Epidermal melanocyte (primary cell): ENCODE measurements at regions not wholly inside any gene's neighbourhood (a gene's known extent, or its start where the extent isn't known, plus 50 kb on each side); places are given as distances from the start of the nearest gene placed in this dataset.

Experiments
- DNase-seq: peaks from one replicate; pipeline ENCODE4 v3.0.0; 2011; ENCODE audit warnings: low spot score; ENCODE audit not compliant: insufficient read length

GRCh38 chr12:14275111-14275510 is 90.4 kb upstream of the ATF7IP start:
- no peak for DNase-seq

DNA sequence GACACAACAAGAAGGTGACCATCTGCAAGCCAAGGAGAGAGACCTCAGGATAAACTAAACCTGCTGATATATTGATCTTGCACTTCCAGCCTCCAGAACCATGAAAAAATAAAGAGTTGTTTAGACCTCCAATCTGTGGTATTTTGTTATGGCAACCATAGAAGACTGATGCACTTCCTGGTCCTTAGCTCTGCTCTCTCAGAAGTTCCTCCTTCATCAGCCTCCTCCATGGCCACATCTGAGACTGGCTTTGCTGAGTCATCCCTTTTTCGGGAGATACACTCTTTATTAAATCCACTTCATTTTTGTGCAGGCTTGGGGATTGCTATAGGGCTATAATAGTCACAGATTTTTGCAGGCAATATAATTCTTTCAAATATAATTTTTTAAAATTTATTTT is 89.6 kb upstream of the ATF7IP start:
- no peak for DNase-seq

- no peak for DNase-seq
These were observed 87.1 kb upstream of the ATF7IP start for GRCh38 chr12:14278294-14278953.

DNA sequence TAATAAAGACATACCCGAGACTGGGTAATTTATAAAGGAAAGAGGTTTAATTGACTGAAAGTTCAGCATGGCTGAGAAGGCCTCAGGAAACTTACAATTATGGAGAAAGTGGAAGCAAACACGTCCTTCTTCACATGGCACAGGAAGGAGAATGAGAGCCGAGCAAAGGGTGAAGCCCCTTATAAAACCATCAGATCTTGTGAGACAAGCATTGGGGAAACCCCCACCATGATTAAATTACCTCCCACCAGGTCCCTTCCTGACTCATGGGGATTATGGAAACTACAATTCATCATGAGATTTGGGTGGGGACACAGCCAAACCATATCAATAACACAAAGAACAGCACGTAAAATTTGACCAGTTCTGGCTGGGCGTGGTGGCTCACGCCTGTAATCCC is 85.6 kb upstream of the ATF7IP start:
- DNase-seq: no peak

DNA sequence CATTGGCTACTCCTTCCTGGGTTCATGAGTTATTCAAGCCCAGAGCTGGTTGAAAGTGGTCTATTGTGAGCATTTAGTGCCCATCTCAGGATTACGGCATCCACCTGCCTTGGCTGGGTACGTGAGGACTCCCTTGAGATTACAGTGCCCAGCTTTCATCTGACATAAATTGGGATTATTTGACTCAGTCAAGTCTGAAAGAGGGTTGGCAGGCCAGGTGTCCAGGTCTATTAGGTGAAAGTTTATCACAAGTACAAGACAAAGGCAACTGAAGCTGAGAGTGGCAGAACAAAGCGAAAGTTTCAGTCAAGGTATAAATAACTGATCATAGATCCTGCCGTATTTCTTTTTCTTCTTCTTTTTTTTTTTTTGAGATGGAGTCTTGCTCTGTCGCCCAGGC is 84.6 kb upstream of the ATF7IP start:
- no peak for DNase-seq

GRCh38 chr12:14281539-14281938 is 83.9 kb upstream of the ATF7IP start:
- DNase-seq: no peak

DNA sequence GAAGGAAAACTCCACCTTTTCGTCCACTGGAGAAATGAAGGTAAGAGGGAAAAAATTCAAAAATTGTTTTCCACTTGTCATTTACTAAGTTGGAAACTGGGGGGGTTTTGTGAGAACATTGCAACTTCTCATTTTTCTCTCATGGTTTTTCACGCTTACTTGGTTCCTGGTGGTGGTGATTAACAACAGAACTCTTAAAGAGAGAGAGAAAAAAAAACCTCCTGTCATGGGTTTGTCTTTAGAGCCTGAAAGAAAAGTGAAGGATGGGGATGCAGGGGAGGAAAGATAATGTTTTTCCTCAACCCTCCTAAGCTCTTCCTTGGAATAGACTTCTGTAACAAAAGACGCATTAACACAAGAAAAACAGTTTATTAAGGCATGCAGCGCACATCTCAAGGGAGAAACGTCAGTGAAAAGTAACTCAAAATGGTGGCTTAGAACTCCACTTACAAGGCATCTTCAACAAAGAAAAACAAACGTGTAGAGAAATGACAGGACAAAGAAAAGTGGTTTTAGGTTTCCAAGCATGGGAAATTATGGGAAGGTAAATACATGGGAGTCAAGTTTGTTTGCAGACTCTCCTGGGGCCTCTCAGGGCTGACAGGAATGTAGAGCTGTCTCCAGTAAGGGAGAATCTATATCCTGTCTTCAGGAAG is 81.9 kb upstream of the ATF7IP start:
- no peak for DNase-seq

- DNase-seq: no peak
These were observed 81.2 kb upstream of the ATF7IP start for GRCh38 chr12:14284184-14284722.

DNA sequence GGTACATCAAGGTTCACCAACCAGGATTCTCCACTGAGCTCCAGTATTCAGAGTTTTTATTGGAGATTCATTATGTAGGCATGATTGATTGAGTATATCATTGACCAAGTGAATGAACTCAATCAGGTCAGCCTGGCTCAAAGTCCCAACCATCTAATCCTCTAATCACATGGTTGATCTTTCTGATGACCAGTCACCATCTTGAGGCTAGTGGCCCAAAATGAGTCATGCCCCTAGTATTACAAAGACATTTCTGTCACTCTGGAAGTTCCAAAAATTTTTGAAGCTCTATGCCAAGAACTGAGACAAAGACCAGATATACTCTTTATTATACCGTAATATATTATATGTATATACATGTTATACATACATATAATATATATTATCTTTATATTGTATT is 75.9 kb upstream of the ATF7IP start:
- no peak for DNase-seq

DNA sequence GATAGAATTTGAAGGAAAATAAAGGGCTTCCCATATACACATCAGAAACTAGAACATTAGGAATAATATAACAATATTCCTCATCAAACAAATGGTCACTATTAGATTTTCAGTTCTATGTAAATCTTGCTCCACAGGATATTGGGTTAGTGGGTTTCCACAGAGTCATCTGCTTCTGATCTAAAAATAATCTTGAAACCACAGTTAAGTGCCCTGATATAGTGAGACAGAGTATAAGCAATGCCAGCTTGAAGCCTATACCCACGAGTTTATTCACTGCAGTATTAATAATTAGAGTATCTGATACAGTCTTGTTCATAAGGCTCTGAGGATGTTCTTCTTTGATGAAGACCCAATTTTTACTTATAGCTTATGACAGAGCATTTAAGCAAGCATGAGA is 74.5 kb upstream of the ATF7IP start:
- DNase-seq: no peak

DNA sequence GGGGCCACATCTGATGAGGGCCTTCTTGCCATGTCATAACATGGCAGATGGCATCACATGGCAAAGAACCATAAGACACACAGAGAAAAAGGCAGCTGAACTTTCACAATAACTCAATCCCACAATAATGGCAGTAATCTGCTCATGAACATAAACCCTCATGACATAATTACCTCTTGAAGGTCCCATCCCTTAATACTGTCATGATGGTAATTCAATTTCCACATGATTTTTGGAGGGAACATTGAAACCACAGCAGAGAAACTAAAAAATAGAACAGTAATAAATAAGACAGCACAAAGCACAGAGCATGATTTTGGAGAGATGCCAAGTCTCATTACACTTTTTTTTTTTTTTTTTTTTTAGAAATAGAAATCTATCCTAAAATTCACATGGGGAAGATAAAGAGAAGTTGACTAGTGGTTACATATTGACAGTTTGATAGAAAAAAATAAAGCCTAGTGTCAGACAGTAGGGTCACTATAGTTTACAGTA is 61.8 kb upstream of the ATF7IP start:
- no peak for DNase-seq

GRCh38 chr12:14307004-14307403 is 58.5 kb upstream of the ATF7IP start:
- DNase-seq: no peak

DNA sequence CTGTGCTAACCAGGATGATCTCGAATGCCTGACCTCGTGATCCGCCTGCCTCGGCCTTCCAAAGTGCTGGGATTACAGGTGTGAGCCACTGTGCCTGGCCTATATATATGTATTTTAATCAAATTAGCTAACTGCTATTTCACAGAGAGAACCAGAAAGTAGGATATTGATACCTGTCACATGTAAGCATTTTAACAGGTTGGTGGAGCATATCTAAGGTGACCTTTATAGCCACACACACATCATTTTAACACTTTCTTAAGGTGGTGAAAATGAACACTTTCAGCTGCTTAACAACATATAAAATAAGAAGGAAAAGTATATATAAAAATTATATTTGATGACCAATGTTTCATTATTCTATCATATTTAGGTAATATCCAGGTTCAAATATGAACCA is 57.0 kb upstream of the ATF7IP start:
- DNase-seq: no peak

GRCh38 chr12:14310866-14311265 is 54.6 kb upstream of the ATF7IP start:
- no peak for DNase-seq

- no peak for DNase-seq
These were observed 51.9 kb upstream of the ATF7IP start for GRCh38 chr12:14313379-14314138.

GRCh38 chr12:14314801-14315200 is 50.7 kb upstream of the ATF7IP start:
- DNase-seq: no peak

- DNase-seq: no peak
These were observed 50.0 kb upstream of the ATF7IP start for GRCh38 chr12:14315501-14315900.
